ENCODE measurements at regions not wholly inside any gene's neighbourhood (a gene's known extent, or its start where the extent isn't known, plus 50 kb on each side); places are given as distances from the start of the nearest gene placed in this dataset.

- no peak overlapping the region for H3K9ac ChIP-seq (ENCODE audit: low read depth, low read length)
- intact Hi-C loops (cut with micrococcal nuclease) (no loop called here), dilution Hi-C loops (cut with HindIII; ENCODE audit: low sequenced_read_pairs, unreplicated experiment) (no loop called here)
Measured at GRCh38 chr5:86749841-86750240, 132.1 kb downstream of the COX7C start.

More at GRCh38 chr5:86749841-86750240, 132.1 kb downstream of the COX7C start:
- Histone ChIP-seq H3K4me2 (ENCODE audit: low read depth, low read length) (no peak overlapping the region), H2BK5ac (ENCODE audit: low read depth, low read length, poor library complexity, severe bottlenecking) (no peak overlapping the region), H3K27me3 (ENCODE audit: control insufficient read depth, insufficient read depth, low read length) (no peaks in the 10 kb centered on the region), H3K4me3 (ENCODE audit: insufficient read depth, low read depth, low read length) (no peak overlapping the region), H2BK120ac (ENCODE audit: low read depth, low read length) (no peak overlapping the region), H3K23ac (ENCODE audit: low read depth, low read length) (no peak overlapping the region), H3K56ac (ENCODE audit: extremely low read depth, insufficient read depth, low read length) (no peak overlapping the region), H2AFZ (replicated peaks; ENCODE audit: low read length, poor library complexity) (no peak overlapping the region), H3K36me3 (ENCODE audit: control insufficient read depth, insufficient read depth, low read length) (no peaks in the 10 kb centered on the region), H2BK20ac (ENCODE audit: low read depth, low read length) (no peak overlapping the region), H3K79me1 (ENCODE audit: low read depth in 1 of 2, low read length in 2 of 2) (no peaks in the 10 kb centered on the region), H3K4ac (ENCODE audit: low read depth, low read length) (no peak overlapping the region), H4K20me1 (ENCODE audit: insufficient read depth, low read length) (no peaks in the 10 kb centered on the region), H2BK15ac (ENCODE audit: low read depth, low read length) (no peak overlapping the region), H4K91ac (ENCODE audit: insufficient read depth, low read depth, low read length) (no peak overlapping the region), H3K9me1 (ENCODE audit: insufficient read depth, low read length) (no peaks in the 10 kb centered on the region), H3K27ac (ENCODE audit: insufficient read depth, low read length) (no peak overlapping the region), H3K9me3 (ENCODE audit: control insufficient read depth, insufficient read depth, low read length) (no peaks in the 10 kb centered on the region), H4K5ac (ENCODE audit: low read depth, low read length) (no peak overlapping the region), H3K14ac (replicated peaks; ENCODE audit: low read depth, low read length) (no peak overlapping the region), H2AK9ac (replicated peaks; ENCODE audit: low read depth, low read length, poor library complexity) (no peak overlapping the region), H3K18ac (ENCODE audit: low read depth, low read length) (no peak overlapping the region), H4K8ac (ENCODE audit: low read depth in 2 of 2, low read length in 2 of 2) (no peak overlapping the region), H3K4me1 (ENCODE audit: control insufficient read depth, insufficient read depth, low read length) (no peaks in the 10 kb centered on the region), H2AK5ac (ENCODE audit: low read depth, low read length) (no peak overlapping the region)
- ATAC-seq (ENCODE audit: low read depth) (no peak), DNase-seq (no peak)
- ChIA-PET CTCF (no interaction called here), POLR2A (ENCODE audit: unreplicated experiment) (no interaction called here)
- TF ChIP-seq RFX5 (IDR thresholded peaks at IDR 0.05; ENCODE audit: low read depth, low read length) (no peak), ELK1 (IDR thresholded peaks at IDR 0.05; ENCODE audit: borderline replicate concordance, low read depth, low read length) (no peak), CTCF (conservative IDR thresholded peaks at IDR 0.05; ENCODE audit: low read depth, low read length) (no peak), MAFK (IDR thresholded peaks at IDR 0.05; ENCODE audit: low read depth, low read length) (no peak), CEBPB (IDR thresholded peaks at IDR 0.05; ENCODE audit: low read depth, low read length) (no peak), BHLHE40 (IDR thresholded peaks at IDR 0.05; ENCODE audit: low read depth, low read length) (no peak)
- in situ Hi-C loops (cut with MboI; ENCODE audit: low sequenced_read_pairs), result no loop called here
- no TSS peak for BruUV-seq (replicated peaks)
